ENCODE measurements at regions not wholly inside any gene's neighbourhood (a gene's known extent, or its start where the extent isn't known, plus 50 kb on each side); places are given as distances from the start of the nearest gene placed in this dataset.
"Not testable (repeated sequence)": the region's sequence is repeated elsewhere in the genome, so short reads cannot be mapped to it uniquely, and the experiment has no call there.

DNA sequence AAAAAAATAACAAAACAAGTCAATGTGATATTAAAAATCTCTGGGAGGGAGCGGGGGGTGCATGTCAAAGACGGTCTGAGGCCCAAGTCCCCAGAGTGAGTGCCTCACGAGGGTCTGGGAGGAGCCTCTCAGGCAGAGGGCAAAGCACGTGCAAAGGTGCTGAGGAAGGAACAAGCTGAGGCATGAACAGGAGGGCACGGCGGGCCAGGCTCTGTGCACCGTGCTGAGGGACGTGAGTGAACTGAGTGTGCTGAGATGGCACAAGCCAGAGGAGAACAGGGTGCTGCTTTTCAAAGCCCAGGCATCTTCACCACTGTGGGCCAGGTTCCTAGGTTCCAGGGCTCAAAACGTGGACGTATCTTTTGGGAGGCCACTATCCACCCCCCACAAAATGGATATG, 142.1 kb upstream of the PHACTR3 start:
- no peak for DNase-seq (ENCODE audit: low read depth)

DNA sequence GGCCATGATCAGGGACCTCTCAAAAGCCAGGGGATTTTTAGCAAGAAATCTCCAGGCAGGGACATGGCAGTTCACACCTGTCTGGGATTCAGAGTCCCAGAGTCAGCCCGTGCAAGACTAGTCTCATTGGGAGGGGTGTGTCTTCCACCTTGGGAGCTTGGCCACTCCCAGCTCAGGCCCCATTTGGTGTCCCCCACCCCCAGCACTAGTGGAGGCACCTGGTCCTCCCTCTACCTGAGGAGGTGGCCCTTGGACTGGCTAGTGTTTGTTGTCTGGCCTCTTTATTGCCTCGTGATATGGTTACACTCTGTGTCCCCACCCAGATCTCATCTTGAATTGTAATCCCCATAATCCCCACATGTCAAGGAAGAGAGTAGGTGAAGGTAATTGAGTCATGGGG, 140.8 kb upstream of the PHACTR3 start:
- no peak for DNase-seq (ENCODE audit: low read depth)

DNA sequence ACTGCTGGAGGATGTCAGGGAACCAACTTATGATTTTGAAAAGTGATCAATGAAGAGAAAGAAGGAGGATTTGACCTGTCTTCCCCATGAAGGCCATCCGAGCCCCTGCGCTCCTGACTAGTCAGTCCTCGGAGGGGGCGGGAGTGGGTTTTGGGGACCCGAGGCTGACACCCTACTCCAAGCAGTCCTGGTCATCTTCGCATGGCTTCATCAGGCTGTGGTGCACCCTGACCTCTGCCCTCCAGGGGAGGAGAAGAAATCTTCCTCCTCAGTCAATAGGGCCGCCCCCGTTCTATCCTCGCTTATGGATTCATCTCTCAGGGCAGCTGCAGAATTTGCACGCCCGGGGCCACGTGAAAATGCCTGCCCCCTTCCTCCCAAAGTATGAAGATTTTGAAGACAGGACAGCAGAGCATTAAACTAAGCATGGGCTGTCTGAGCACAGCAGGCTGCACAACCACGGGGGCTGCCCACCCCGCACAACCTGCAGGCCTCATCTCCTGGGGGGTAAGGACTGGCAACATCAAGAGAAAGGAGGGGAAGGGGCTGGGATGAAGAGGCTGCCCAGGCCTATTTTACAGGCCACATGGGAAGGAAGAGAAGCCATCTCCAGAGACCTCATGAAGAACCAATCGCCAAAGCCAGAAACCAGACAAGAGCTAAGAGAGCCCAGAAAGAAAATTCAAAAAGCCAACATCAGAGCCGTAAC, 138.1 kb upstream of the PHACTR3 start:
- DNase-seq (ENCODE audit: low read depth) = no peak

DNA sequence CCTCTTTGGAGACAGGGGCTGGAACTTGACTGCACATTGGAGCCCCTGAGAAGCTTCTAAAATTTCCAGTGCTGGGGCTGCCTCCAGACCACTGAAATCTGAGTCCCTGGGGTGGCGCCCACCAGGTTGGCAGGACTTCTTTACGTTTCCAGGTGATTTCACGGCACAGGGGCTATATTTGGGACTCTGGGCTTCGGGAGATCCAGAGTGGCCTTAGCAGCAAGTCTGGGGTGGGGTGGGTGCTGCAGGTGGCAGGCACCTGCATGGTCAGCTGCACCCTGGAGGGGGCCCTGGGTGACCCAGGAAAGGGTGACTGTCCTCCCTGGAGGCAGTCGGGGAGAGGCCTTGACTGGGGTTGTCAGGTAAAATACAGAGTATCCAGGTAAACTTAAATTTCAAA, 135.5 kb upstream of the PHACTR3 start:
- DNase-seq (ENCODE audit: low read depth) = no peak

DNA sequence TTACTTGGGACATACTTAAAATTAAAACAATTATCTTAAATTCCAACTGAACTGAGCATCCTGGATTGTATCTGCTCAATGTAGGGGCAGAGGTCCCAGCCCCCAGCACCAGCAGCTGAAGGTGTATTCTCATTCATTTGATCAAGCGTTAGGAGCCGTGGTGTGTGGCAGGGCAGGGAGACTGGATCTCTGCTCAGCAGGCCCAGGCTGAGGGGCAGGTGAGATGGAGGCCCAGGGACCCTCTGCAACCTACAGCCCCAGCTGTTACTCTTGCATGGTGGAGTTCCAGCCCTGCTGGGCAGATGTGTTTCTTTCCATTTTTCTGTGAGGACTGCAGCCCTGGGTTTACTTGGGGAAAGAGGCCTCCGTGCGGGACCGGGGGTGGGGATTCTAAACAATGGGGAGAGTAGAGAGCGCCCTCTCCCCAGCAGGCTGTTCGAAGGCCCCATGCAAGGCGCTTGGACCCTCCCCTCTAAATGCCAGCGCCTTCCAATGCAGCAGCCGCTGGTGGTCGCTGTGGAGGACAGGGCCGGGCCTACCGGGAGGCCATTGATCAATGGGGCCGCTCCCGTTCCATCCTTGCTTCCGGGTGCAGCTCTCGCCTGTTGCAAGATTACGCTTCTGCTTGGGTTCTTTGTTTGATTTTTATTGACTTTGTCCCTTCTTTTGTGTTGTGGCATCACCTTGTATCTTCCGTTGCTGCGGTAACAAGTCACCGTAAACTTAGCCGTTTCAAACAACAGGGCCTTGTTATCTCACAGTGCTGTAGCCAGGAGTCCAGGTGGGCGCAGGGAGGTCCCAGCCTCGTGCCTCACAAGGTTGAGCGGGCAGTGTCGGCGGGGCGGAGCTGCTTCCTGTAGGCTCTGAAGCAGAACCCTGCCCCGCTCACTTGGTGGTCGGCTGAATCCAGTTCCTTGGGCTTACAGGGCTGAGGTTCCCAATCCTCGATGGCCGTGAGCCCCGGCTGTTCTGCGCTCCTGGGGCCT, 134.8 kb upstream of the PHACTR3 start:
- no peak for DNase-seq (ENCODE audit: low read depth)

DNA sequence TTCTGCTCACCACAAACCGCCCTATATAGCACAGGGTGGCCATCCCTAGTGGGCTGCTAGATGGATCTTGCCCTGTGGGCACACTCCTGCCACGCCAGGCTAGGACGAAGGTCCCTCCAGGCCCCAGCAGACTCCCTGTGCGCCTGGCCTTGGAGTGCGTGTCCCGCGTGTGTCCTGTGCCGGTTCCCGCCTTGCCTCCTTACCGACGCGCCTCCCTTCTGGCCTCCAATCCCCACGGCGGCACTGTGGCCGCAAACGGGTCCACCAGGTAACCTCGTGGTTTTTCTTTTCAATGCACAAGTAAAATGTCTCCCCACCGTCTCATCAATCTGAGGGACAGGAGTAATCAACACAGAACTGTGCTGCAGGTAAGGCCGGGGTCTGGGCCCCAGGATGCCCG, 133.8 kb upstream of the PHACTR3 start:
- no peak for DNase-seq (ENCODE audit: low read depth)

DNA sequence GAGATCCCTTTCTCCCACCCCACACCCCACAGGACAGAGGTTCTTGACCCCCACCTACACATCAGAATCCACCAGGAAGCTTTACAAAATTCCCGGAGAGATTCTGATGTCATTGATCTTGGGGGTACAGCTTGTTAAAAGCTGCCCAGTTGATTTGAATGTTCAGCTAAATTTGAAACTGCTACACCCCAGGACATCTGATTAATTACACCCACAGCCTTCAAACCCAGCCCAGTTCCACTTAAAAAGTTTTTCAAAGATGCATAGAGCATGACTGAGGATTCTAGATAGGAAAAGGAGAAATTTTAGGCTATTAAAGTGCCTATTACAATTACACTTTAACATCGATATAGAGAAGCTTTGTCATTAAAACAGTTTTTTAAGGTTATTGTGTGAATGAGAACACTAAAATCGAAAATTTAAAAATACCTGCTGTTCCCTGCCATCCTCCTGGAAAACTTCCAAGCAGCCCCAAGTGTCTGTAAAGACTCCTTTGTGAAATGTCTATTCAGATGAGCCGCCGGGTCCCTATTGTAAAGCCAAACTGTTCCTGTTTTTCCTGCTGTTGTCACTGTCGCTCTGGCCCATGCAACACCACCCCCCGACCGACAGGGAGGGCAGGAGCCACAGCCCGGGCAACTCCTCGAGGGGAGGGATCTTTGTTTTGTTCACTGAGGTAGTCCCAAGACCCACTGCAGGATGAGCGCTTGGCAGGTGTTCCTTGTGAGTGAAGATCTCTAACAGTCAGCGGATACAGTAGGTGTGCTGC, 132.5 kb upstream of the PHACTR3 start:
- no peak for DNase-seq (ENCODE audit: low read depth)

DNA sequence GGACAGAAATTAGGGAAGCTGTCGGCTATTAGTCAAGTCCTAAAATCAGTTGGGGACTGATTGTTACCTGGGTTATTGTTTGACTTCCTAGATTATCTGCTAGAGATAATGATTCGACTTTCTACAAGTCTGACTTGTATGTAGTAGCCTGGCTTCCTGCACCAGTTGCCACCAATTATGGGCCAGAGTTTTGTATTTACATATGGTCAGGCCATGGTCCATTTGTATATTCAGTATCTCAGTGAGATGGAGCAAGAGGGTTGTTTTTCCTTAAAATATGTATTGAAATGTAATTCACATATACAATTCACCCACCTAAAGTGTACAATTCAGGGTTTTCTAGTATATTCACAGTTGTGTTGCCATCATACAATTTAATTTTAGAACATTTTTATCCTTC, 130.6 kb upstream of the PHACTR3 start:
- DNase-seq (ENCODE audit: low read depth) = no peak

DNA sequence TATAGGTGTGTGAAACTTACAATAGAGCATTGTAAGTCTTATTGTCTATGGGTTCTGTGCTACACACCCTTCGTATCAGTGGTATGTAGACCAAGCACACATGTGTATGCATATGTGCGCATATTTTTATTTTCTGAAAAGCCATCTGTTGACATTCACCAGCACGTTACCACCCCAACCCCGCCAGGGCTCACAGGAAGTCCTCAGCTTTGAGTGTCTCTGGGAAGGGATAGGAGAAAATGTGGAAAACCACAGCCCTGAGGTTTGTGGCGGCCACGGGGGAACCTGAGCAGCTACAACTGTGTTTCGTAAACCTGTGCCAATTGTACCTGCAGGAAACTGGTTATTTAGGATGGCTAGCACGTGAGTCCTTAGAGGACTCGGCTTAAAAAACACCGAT, 123.3 kb upstream of the PHACTR3 start:
- DNase-seq (ENCODE audit: low read depth) = no peak

DNA sequence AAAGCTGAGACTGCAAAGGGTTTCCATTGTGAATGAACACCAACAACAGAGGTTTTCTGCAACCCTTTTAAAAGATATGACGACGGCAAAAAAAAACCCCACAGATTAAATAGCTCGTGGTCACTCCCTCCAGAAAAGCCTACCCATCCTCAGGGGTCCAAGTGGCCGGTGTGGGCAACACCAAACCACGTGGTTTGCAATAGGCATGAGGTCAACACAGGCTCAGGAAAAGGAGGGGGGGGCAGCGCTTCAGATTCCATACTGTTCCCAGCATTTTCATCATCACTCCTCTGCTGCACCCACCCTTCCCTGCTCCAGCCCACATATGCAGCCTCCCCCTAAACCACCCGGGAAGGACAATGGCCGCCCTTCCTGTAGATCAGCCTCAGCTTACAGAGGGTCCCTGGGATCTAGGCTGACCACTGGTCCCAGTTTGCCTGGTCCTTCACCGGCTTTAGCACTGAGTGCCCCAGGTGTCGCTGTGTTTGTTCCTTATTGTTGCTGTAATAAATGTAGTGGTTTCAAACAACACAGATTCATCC, 122.8 kb upstream of the PHACTR3 start:
- no peak for DNase-seq (ENCODE audit: low read depth)

DNA sequence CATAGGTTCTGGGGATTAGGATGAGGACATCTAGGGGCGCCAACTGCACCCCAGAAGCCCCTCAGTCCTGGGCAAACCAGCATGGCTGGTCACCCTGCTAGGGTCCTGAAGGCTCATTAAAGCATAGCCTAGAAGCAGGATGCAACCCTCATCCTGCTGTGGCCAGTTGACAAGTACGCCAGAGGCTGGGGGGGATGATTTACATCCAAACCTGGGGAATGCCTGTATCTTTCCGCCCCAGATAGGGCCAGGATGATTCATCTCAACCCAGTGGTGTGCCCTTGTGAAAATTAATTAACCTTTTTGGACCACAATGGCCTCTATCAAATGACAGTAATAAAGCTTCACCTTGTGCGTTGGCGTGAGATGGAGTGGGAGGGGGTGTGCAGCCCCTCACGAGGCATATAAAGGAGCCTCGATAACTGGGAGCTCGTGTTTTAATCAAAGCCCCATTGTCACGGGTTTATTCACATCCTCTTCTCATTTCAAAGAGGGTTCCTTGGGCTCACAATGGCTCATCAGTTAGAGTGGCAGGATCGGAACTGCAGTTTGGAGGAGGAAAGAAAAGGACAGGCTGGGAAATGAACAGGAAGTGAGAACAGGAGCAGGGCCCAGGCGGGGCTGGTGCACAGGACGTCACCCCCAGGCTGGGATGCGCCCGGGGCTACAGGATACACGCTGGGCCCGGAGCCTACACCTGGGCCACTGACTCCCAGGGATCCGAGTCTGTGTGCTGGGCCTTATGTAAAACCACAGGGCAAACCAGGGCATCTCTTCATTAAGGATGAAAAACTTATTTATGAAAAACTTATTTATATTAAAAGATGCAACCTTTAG, 121.8 kb upstream of the PHACTR3 start:
- DNase-seq (ENCODE audit: low read depth) = no peak

DNA sequence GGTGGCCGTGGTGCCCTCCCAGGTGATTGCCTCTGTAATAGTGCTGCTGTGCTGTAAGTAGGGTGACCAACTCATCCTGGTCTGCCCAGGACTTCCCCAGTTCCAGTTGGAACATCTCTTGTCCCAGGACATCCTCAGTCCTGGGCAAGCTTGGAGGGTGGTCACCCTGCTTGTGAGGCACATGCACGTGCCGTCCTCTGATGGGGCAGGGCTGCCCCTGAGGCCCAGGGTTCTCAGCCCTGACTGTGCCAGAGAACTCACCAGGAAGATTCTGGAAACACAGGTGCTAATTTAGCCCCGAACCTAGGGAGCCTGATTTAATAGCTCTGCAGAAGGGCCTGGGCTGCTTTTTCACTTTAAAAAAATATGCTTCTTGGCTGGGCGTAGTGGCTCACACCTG, 120.9 kb upstream of the PHACTR3 start:
- no peak for DNase-seq (ENCODE audit: low read depth)

DNA sequence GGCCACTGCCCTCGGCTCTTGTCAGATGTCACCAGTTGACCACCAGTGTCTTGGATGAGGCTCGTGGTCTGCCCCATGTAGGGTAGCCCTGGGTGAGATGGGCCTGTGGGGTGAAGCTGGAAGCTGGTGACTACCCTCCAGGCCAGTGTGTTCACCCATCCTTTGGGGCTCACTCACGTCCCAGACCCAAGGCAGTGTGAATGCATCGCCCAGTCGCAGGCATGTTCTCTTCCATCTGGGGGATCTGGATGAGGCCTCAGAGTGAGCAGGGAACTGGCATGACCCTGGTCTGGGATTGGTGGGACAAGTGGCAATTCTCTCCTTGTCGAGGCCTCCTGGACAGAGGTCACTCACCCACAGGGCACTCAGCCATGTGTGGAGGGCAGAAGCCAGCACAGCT, 120.1 kb upstream of the PHACTR3 start:
- DNase-seq (ENCODE audit: low read depth) = no peak

DNA sequence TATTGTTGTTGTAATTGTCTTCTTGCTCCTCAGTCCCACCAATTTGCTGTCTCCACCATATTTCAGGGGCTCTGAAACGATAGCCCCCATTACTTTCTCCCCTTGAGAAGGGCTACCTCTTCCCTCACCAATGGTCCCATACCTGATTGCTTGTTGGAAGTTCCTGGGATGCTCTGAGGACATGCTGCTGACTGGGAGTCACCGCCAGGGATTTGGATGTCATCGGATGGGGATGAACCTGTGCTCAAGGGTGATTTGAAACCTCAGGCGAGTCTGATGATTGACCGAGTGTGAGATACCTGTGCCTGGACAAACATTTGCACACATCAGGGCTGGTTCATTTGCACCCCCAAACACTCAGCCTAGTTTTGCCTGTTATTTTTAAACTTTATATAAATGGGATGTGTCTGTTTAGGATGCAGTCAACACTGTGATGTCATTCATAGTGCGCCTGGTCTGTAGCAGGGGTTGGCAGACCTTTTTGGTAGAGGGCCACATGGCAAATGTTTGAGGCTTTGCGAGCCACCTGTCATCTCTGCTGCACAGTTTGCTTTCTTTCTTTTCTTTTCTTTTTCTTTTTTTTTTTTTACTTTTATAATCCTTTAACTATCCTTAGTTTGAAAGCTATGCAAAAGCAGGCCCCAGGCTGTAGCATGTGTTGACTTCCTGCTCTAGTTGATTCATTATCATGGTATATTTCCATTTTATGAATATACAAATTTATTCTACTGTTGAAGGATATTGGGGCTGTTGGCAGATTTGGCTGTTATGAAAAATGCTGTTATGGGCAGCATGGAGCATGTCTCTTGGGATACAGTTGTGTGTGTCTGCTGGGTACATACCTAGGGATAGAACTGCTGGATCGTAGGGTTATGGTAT, 118.5 kb upstream of the PHACTR3 start:
- no peak for DNase-seq (ENCODE audit: low read depth)

DNA sequence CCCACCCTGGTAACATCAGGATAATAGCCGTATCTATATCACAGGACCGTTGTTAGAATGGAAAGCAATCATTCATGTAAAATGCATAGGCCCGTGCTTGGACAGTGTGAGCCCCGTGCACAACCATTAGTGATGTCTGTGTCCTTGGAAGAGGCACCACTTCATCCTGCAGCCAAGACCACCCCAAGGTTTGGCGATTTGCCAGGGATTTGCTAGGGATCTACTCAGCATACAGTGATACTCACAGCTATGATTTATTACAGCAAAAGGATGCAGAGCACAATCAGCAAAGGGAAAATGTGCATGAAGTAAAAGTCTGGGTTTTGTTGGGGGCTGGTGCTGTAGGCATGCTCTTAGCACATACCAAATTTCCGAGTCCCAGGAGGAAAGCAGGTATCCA, 115.9 kb upstream of the PHACTR3 start:
- DNase-seq (ENCODE audit: low read depth) = not testable (repeated sequence)

DNA sequence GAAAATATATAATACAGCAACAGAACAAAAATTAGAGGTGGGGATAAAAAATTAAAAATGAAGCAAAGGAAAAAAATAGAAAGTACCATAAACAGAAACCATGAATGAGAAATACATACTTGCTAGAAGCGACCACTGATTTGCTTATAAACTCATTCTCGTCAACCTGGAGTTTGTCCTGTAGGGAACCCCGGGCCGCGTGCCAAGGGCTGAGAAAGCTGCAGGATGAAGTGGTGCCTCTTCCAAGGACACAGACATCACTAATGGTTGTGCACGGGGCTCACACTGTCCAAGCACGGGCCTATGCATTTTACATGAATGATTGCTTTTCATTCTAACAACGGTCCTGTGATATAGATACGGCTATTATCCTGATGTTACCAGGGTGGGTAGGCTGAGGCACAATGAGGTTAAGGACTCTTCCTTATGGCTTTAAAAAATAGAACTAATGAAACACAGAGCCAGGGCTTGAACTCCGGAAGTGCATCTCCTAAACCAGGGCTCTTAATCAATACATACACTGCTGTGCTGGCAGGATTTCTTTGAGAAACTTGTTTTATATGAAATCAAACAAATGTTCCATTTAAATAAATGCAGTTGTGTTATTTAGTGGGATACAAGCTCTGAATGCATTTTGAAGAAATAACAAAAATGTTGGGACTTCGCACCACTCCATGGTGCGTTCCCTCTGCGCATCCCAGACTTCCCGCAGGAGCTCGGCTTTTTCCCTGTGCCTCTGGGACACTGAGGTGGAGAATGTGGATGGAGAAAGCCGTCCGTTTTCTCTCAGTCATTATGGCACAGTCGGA, 113.9 kb upstream of the PHACTR3 start:
- DNase-seq (ENCODE audit: low read depth) = not testable (repeated sequence)

DNA sequence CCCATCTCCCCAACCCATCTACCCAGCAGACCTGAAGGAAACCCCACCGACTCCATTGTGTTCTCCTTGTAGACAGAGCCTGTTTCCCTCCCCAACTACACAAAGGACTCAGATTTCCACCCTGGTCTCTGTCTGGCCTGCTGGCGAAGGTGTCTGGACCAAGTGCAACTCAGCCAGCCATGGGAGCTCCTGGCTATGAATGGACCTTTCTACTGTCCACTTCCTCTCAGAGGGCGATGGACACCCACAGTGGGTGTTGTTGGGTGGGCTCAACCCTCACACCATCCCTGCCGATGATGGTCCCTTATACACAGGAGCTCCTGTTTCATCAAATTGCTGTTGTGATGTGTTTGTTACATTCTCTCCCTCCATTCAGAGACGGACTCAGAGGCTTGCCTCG, 112.5 kb upstream of the PHACTR3 start:
- DNase-seq (ENCODE audit: low read depth) = no peak

DNA sequence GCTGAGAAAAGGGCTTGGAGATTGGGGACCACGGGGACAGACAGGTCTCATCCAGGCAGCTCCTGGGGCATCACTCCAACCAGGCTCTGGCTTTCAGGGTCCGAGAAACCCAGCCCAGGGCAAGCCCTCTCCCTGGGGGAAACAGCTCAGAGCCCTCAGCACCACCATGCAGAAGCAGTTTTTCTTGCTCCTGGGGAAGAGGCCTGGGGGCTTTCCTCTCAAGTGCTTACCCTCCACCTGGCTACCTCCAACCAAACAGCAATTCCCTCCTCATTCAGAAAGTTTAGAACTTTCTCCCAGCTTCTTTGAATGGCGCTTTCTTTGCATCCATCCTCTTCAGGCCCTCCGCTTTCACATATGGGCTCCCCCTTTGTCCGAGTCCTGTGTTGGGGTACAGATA, 110.4 kb upstream of the PHACTR3 start:
- no peak for DNase-seq (ENCODE audit: low read depth)

DNA sequence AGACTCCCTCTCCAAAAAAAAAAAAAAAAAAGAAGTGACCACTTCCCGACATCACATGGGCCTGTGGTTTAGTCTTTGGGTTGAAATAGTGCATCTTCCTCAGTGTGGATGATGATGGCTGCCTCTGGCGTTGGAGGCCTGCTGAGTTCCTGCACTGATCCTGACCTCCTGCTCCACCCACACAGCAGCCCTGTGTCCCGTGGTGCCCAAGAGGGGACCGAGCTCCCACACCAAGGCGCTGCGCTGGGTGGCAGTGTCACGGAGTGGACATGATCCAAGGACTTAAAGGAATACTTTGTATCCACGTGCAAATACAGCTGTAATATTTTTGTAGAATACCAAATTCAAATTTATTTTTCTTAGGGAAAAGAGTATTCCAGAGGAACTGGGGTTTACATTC, 109.2 kb upstream of the PHACTR3 start:
- DNase-seq (ENCODE audit: low read depth) = no peak

Measured in stimulated activated CD8-positive, alpha-beta memory T cell treated with anti-CD3 and anti-CD28 coated beads, Interleukin-15, amount 100 ng/mL, for 24 hours (primary cell).